GM23248 (cell line): ENCODE measurements at regions not wholly inside any gene's neighbourhood (a gene's known extent, or its start where the extent isn't known, plus 50 kb on each side); places are given as distances from the start of the nearest gene placed in this dataset.

ENCODE experiments used
- DNase-seq: peaks from one replicate; pipeline ENCODE4 v3.0.0-alpha.2; 2015
- H2AFZ ChIP-seq: fragments of 200-600 bp; sonication (generic); 2 replicates; pipeline ENCODE4 v1.6.1; 2016; ENCODE audit warnings: antibody characterized with exemption
- H3F3A ChIP-seq: fragments of 200-600 bp; sonication (generic); 2 replicates; pipeline ENCODE4 v1.6.1; 2016; ENCODE audit warnings: mild to moderate bottlenecking, antibody characterized with exemption, mixed run types; ENCODE audit not compliant: insufficient read depth
- H3K27ac ChIP-seq: fragments of 200-600 bp; sonication (generic); 2 replicates; pipeline ENCODE4 v1.5.1; 2016; ENCODE audit warnings: mild to moderate bottlenecking
- H3K27me3 ChIP-seq: fragments of 200-600 bp; sonication (generic); replicated peaks from 2 replicates; pipeline ENCODE4 v1.6.1; 2016; ENCODE audit warnings: mild to moderate bottlenecking; ENCODE audit not compliant: insufficient read depth
- H3K36me3 ChIP-seq: fragments of 200-600 bp; sonication (generic); 2 replicates; pipeline ENCODE4 v1.6.1; 2016; ENCODE audit warnings: low read depth, mild to moderate bottlenecking
- H3K4me1 ChIP-seq: fragments of 200-600 bp; sonication (generic); 2 replicates; pipeline ENCODE4 v1.6.1; 2016; ENCODE audit warnings: mild to moderate bottlenecking; ENCODE audit not compliant: insufficient read depth
- H3K4me2 ChIP-seq: fragments of 200-600 bp; sonication (generic); one replicate; pipeline ENCODE4 v1.6.1; 2016; ENCODE audit warnings: mild to moderate bottlenecking; ENCODE audit not compliant: unreplicated experiment
- H3K4me3 ChIP-seq: fragments of 200-600 bp; sonication (generic); 2 replicates; pipeline ENCODE4 v1.5.1; 2016; ENCODE audit warnings: mild to moderate bottlenecking
- H3K79me2 ChIP-seq: fragments of 200-600 bp; sonication (generic); 2 replicates; pipeline ENCODE4 v1.6.1; 2016; ENCODE audit warnings: mild to moderate bottlenecking; ENCODE audit not compliant: insufficient read depth
- H3K9ac ChIP-seq: fragments of 200-600 bp; sonication (generic); 2 replicates; pipeline ENCODE4 v1.6.1; 2016; ENCODE audit warnings: mild to moderate bottlenecking
- H3K9me2 ChIP-seq: fragments of 200-600 bp; sonication (generic); 2 replicates; pipeline ENCODE4 v1.6.1; 2016; ENCODE audit warnings: mixed run types, mild to moderate bottlenecking, moderate library complexity; ENCODE audit not compliant: insufficient read depth
- H3K9me3 ChIP-seq: fragments of 200-600 bp; sonication (generic); one replicate; pipeline ENCODE4 v1.6.1; 2017; ENCODE audit warnings: low read depth
- H4K20me1 ChIP-seq: fragments of 200-600 bp; sonication (generic); 2 replicates; pipeline ENCODE4 v1.6.0; 2016; ENCODE audit not compliant: insufficient read depth
- EZH2 ChIP-seq: fragments of 200-600 bp; sonication (generic); IDR thresholded peaks from 2 replicates; pipeline ENCODE4 v1.6.1; 2018; ENCODE audit warnings: antibody characterized with exemption, mild to moderate bottlenecking; ENCODE audit not compliant: insufficient read depth, poor library complexity, severe bottlenecking
- EZH2phosphoT487 ChIP-seq: fragments of 200-600 bp; sonication (generic); IDR thresholded peaks from 2 replicates; pipeline ENCODE4 v1.6.1; 2018; ENCODE audit warnings: antibody characterized with exemption, moderate library complexity, mild to moderate bottlenecking, low read depth; ENCODE audit not compliant: insufficient read depth
- WGBS, 2 experiments: methylation state at CpG; one replicate each; pipeline ENCODE4 v1.1.6; 2015 to 2017; ENCODE audit warnings: low lambda C conversion rate in 2 of 2, low coverage in 1 of 2; ENCODE audit errors: missing lambda C conversion rate in 2 of 2; 5-methylcytosine and 5-hydroxymethylcytosine counted together
- in situ Hi-C: fragments of 300-500 bp; cut with MboI; formaldehyde crosslinking; loops from 2 replicates; pipeline ENCODE4 v1.15.0; 2020

DNA sequence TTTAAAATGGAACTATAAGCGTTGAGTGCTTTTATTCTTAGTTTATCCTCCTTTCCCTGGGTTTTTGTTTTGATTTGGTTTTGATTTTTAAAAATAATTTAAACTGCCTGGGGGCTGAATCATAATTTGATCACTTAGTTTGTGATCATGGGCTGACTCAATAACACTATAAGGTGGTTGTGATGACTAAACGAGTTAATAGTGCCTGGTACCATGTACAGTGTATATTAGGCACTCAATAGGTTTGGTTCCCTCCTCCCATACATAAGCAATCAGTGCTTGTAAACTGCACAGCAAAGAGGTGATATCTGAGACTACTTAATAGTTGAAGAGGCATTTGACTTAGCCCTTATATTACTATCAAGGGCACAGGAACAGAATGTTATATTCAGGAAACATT, 200.9 kb upstream of the RFC3 start:
- Histone ChIP-seq H3F3A (no peaks in the 10 kb centered on the region), H4K20me1 (no peaks in the 10 kb centered on the region), H3K4me3 (no peak overlapping the region), H3K4me2 (no peak overlapping the region), H3K36me3 (no peaks in the 10 kb centered on the region), H3K4me1 (no peaks in the 10 kb centered on the region), H3K27me3 (no peaks in the 10 kb centered on the region), H3K9ac (no peak overlapping the region), H3K9me3 (no peaks in the 10 kb centered on the region), H3K27ac (no peak overlapping the region), H2AFZ (no peak overlapping the region), H3K79me2 (no peaks in the 10 kb centered on the region), H3K9me2 (no peaks in the 10 kb centered on the region)
- TF ChIP-seq EZH2phosphoT487: no peak
- TF ChIP-seq EZH2: no peak
- in situ Hi-C loops: no loop called here
- WGBS, 2 experiments: 78 to 81% methylated on average over 2 of the region's 2 CpGs
- no peak for DNase-seq

DNA sequence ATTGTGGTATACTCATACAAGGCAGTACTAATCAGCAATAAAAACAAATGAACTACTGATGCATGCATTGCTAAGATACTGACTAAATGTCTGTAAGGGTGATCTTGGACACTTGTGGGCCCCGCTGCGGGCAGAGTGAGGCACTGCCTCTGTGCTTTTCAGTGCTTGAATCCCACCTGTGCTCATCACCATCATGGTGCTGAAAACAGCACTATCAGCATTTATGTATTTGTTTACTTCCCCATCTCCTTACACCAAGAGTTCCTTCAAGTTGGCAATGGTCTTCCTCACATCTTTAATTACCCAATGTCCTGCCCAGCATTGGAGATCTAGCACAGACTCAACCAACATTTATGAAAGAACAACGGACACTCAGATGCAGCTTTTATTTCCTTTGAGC, 193.7 kb upstream of the RFC3 start:
- Histone ChIP-seq H3K36me3 (no peaks in the 10 kb centered on the region), H3K9ac (no peak overlapping the region), H3K27me3 (no peaks in the 10 kb centered on the region), H3K27ac (no peak overlapping the region), H3K79me2 (no peaks in the 10 kb centered on the region), H3K4me1 (peaks cover 3% of the 10 kb centered on the region; the same call in 1 of the 2 replicates), H3K4me2 (no peak overlapping the region), H3K9me2 (no peaks in the 10 kb centered on the region), H4K20me1 (no peaks in the 10 kb centered on the region), H3K4me3 (no peak overlapping the region), H3K9me3 (no peaks in the 10 kb centered on the region), H3F3A (no peaks in the 10 kb centered on the region), H2AFZ (no peak overlapping the region)
- whole genome bisulfite sequencing, 2 experiments: 91 to 96% methylated on average over 3 of the region's 3 CpGs
- in situ Hi-C loops: no loop called here
- TF ChIP-seq EZH2 (no peak), EZH2phosphoT487 (no peak)
- DNase-seq: no peak

DNA sequence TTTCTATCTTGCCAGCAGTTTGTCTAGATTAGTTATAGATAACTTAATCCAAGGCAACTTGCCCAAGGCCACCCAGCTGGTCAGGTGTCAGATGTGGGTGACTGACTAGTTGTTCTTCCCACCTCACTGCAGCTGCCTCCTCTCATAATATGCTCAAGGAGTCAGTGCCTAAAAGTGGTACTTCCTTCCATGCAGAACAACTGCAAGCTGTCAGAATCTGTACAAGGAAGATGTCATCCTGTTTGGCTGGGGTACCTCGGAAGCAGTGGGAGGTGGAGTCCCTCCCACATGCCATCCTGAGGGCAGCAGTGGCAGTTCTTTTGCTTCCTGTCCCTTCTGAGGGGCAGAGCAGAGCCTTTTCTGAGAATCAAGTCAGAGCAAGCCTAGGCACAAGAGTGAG, 193.2 kb upstream of the RFC3 start:
- Histone ChIP-seq H3K4me1 (peaks cover 8% of the 10 kb centered on the region), H3K4me3 (no peak overlapping the region), H4K20me1 (no peaks in the 10 kb centered on the region), H3K4me2 (no peak overlapping the region), H3K9ac (no peak overlapping the region), H3K27me3 (no peaks in the 10 kb centered on the region), H3K27ac (no peak overlapping the region), H3F3A (no peaks in the 10 kb centered on the region), H2AFZ (no peak overlapping the region), H3K9me3 (no peaks in the 10 kb centered on the region), H3K9me2 (no peaks in the 10 kb centered on the region), H3K36me3 (no peaks in the 10 kb centered on the region), H3K79me2 (no peaks in the 10 kb centered on the region)
- WGBS, 2 experiments: 50 to 95% methylated on average over 1 of the region's 1 CpG
- no peak for TF ChIP-seq EZH2phosphoT487
- TF ChIP-seq EZH2: no peak
- DNase-seq: no peak
- in situ Hi-C loops: no loop called here

DNA sequence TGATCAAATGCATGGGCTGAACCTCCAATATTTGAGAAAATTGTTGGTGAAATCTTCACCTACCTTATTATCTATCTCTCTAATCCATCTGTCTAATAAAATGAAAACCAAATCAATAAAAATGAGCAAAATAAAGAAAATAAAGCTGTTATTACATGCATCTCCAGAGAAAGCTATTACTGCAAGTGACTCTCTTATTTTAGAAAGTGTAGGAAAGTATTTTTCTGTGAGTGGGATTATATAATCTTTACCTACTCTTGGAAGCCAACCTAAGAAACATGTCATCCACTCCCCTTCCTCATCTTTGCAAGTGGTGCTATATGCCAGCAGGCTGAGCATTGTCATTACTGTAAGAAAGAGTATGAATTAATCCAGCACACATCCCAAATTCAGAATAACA, 191.5 kb upstream of the RFC3 start:
- Histone ChIP-seq H3K79me2 (no peaks in the 10 kb centered on the region), H3K9ac (no peak overlapping the region), H3K9me2 (no peaks in the 10 kb centered on the region), H3F3A (no peaks in the 10 kb centered on the region), H3K27me3 (no peaks in the 10 kb centered on the region), H4K20me1 (no peaks in the 10 kb centered on the region), H3K4me2 (no peak overlapping the region), H3K4me3 (no peak overlapping the region), H3K9me3 (no peaks in the 10 kb centered on the region), H3K27ac (no peak overlapping the region), H2AFZ (no peak overlapping the region), H3K36me3 (no peaks in the 10 kb centered on the region), H3K4me1 (peaks cover 9% of the 10 kb centered on the region)
- no peak for DNase-seq
- TF ChIP-seq EZH2phosphoT487 (no peak), EZH2 (no peak)
- in situ Hi-C loops: no loop called here

DNA sequence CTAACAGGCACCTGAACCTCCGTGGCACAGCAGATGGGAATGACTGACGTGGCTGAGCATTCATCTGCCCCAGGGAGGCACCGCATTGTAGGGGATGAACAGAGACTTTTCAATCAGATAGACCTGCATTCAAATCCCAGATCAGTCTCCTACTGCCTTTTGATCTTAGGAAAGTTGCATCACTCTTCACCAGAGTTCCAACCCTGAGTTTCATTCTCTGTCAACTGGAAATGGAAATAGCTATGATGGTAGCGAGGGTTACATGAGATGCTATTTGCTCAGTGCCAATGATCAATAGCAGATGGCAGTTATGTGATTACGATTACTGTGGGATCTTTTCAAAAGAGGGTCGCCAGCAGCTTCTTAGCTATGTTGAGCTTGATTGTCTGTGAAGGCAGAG, 189.3 kb upstream of the RFC3 start:
- Histone ChIP-seq H3K27ac (no peak overlapping the region), H3K9me2 (no peaks in the 10 kb centered on the region), H3K27me3 (no peaks in the 10 kb centered on the region), H3K79me2 (no peaks in the 10 kb centered on the region), H2AFZ (no peak overlapping the region), H4K20me1 (no peaks in the 10 kb centered on the region), H3K9ac (no peak overlapping the region), H3K4me2 (no peak overlapping the region), H3F3A (no peaks in the 10 kb centered on the region), H3K4me1 (peaks cover 13% of the 10 kb centered on the region), H3K4me3 (no peak overlapping the region), H3K9me3 (no peaks in the 10 kb centered on the region), H3K36me3 (no peaks in the 10 kb centered on the region)
- in situ Hi-C loops: no loop called here
- TF ChIP-seq EZH2phosphoT487: no peak
- TF ChIP-seq EZH2: no peak
- WGBS, 2 experiments: 79% methylated on average over 6 of the region's 6 CpGs
- no peak for DNase-seq
